H1 (cell line): ENCODE measurements at regions not wholly inside any gene's neighbourhood (a gene's known extent, or its start where the extent isn't known, plus 50 kb on each side); places are given as distances from the start of the nearest gene placed in this dataset.

Experiments used
- CTCF ChIA-PET: fragments of 300-600 bp; sonication (Branson Sonifier 250); formaldehyde crosslinking; loops from one replicate; lab custom pipeline; 2021; ENCODE audit not compliant: partially characterized antibody; lab: Charles Lee
- POLR2A ChIA-PET: fragments of 300-600 bp; sonication (Branson Sonifier 250); formaldehyde crosslinking; loops from one replicate; lab custom pipeline; 2021; ENCODE audit warnings: inconsistent platforms; ENCODE audit not compliant: partially characterized antibody; lab: Charles Lee
- DNase-seq, 2 experiments: peaks; one replicate each; pipeline versions ENCODE4 v3.0.0 to v3.0.0-alpha.2; 2010 to 2022; ENCODE audit warnings: low spot score in 2 of 2, low read depth in 1 of 2, mixed read lengths in 1 of 2
- FAIRE-seq: peaks from 2 replicates; lab custom pipeline; 2011; peaks lifted over from hg19 to GRCh38; lab: Jason Lieb, UNC
- H2AFZ ChIP-seq: 2 replicates; pipeline ENCODE4 v1.8.1; 2012; ENCODE audit warnings: low read length, inconsistent platforms
- H2AK5ac ChIP-seq: 2 replicates; pipeline ENCODE4 v1.6.1; 2013; ENCODE audit warnings: low read depth, low read length
- H2BK120ac ChIP-seq: replicated peaks from 2 replicates; pipeline ENCODE3; 2013; ENCODE audit warnings: low read depth, low read length, inconsistent platforms
- H2BK12ac ChIP-seq: 2 replicates; pipeline ENCODE4 v1.6.1; 2013; ENCODE audit warnings: low read depth, low read length
- H2BK15ac ChIP-seq: 2 replicates; pipeline ENCODE4 v1.6.1; 2013; ENCODE audit warnings: low read length
- H2BK20ac ChIP-seq: 2 replicates; pipeline ENCODE4 v1.6.1; 2013; ENCODE audit warnings: low read length
- H2BK5ac ChIP-seq: 2 replicates; pipeline ENCODE4 v1.6.1; 2013; ENCODE audit warnings: low read depth, low read length
- H3K14ac ChIP-seq: 2 replicates; pipeline ENCODE4 v1.6.1; 2013; ENCODE audit warnings: inconsistent platforms; ENCODE audit not compliant: insufficient read length
- H3K18ac ChIP-seq: 2 replicates; pipeline ENCODE4 v1.6.1; 2013; ENCODE audit warnings: low read length; ENCODE audit errors: extremely low read depth
- H3K23ac ChIP-seq: 2 replicates; pipeline ENCODE4 v1.6.1; 2013; ENCODE audit warnings: inconsistent platforms; ENCODE audit not compliant: insufficient read length
- H3K23me2 ChIP-seq: 2 replicates; pipeline ENCODE4 v1.6.1; 2013; ENCODE audit warnings: low read depth, low read length
- H3K27ac ChIP-seq: 2 replicates; pipeline ENCODE4 v1.6.1; 2011; ENCODE audit warnings: low read depth, low read length, inconsistent platforms
- H3K27me3 ChIP-seq, 4 experiments: replicated peaks in 1 of 4; 1 replicate in 1 of 4; 2 replicates in 3 of 4; pipeline versions ENCODE4 v1.6.1 to v1.8.1; 2011 to 2013; ENCODE audit warnings: low read length in 3 of 4, mild to moderate bottlenecking in 3 of 4, inconsistent platforms in 2 of 4, mixed read lengths in 2 of 4, moderate library complexity in 1 of 4; ENCODE audit not compliant: control insufficient read depth in 3 of 4, insufficient read depth in 3 of 4; ENCODE audit errors: extremely low read depth in 1 of 4
- H3K36me3 ChIP-seq, 4 experiments: 2 replicates each; pipeline versions ENCODE4 v1.6.1 to v1.8.1; 2011 to 2013; ENCODE audit warnings: mild to moderate bottlenecking in 4 of 4, low read length in 3 of 4, moderate library complexity in 2 of 4, control low read depth in 1 of 4, inconsistent platforms in 1 of 4; ENCODE audit not compliant: insufficient read depth in 4 of 4, control insufficient read depth in 2 of 4
- H3K4ac ChIP-seq: replicated peaks from 2 replicates; pipeline ENCODE3; 2013; ENCODE audit warnings: low read length, low read depth, mixed read lengths, inconsistent platforms; ENCODE audit not compliant: insufficient read length
- H3K4me1 ChIP-seq, 4 experiments: replicated peaks in 1 of 4; 1 replicate in 1 of 4; 2 replicates in 3 of 4; pipeline versions ENCODE4 v1.6.1 to v1.8.1; 2011 to 2013; ENCODE audit warnings: low read length in 3 of 4, inconsistent platforms in 2 of 4, mixed read lengths in 1 of 4; ENCODE audit not compliant: insufficient read depth in 4 of 4, control insufficient read depth in 3 of 4
- H3K4me2 ChIP-seq, 2 experiments: 2 replicates each; pipeline versions ENCODE4 v1.6.1 to v1.8.1; 2011 to 2013; ENCODE audit warnings: low read depth in 2 of 2, low read length in 2 of 2, control low read depth in 1 of 2, inconsistent platforms in 1 of 2, mild to moderate bottlenecking in 1 of 2; ENCODE audit not compliant: insufficient read depth in 1 of 2
- H3K4me3 ChIP-seq, 4 experiments: fragments of 200-600, 300-600 bp in 1 of 4; sonication (generic), shearing (Covaris generic), sonication (Bioruptor Twin) in 1 of 4; 2 replicates each; pipeline versions ENCODE4 v1.5.1 to v1.8.1; 2011 to 2016; ENCODE audit warnings: low read length in 4 of 4, low read depth in 3 of 4, control low read depth in 2 of 4, inconsistent platforms in 2 of 4, mild to moderate bottlenecking in 2 of 4, mixed read lengths in 1 of 4, moderate library complexity in 1 of 4; ENCODE audit not compliant: insufficient read depth in 2 of 4; ENCODE audit errors: extremely low read depth in 1 of 4
- H3K56ac ChIP-seq: replicated peaks from 2 replicates; pipeline ENCODE3; 2013; ENCODE audit warnings: low read depth, mild to moderate bottlenecking, mixed read lengths, low read length, inconsistent platforms; ENCODE audit not compliant: insufficient read length
- H3K79me1 ChIP-seq: 2 replicates; pipeline ENCODE4 v1.6.1; 2013; ENCODE audit warnings: low read depth, low read length, control low read depth
- H3K79me2 ChIP-seq, 2 experiments: 2 replicates each; pipeline versions ENCODE4 v1.6.1 to v1.8.1; 2012 to 2013; ENCODE audit warnings: low read length in 2 of 2, mild to moderate bottlenecking in 2 of 2, inconsistent platforms in 1 of 2; ENCODE audit not compliant: insufficient read depth in 2 of 2, control insufficient read depth in 1 of 2
- H3K9ac ChIP-seq, 4 experiments: replicated peaks in 1 of 4; 1 replicate in 1 of 4; 2 replicates in 3 of 4; pipeline versions ENCODE4 v1.6.1 to v1.8.1; 2011 to 2013; ENCODE audit warnings: low read depth in 3 of 4, low read length in 3 of 4, control low read depth in 2 of 4, mild to moderate bottlenecking in 2 of 4, moderate library complexity in 2 of 4, inconsistent platforms in 1 of 4; ENCODE audit errors: extremely low read depth in 1 of 4
- H3K9me3 ChIP-seq, 2 experiments: 2 replicates each; pipeline versions ENCODE4 v1.6.1 to v1.8.1; 2012 to 2013; ENCODE audit warnings: mild to moderate bottlenecking in 2 of 2, moderate library complexity in 2 of 2, control low read depth in 1 of 2, inconsistent platforms in 1 of 2, low read depth in 1 of 2, low read length in 1 of 2, mixed read lengths in 1 of 2; ENCODE audit not compliant: insufficient read depth in 2 of 2
- H4K20me1 ChIP-seq, 2 experiments: replicated peaks in 1 of 2; 2 replicates each; pipeline versions ENCODE3 to v1.8.1; 2011 to 2013; ENCODE audit warnings: inconsistent platforms in 2 of 2, low read length in 2 of 2, mild to moderate bottlenecking in 1 of 2; ENCODE audit not compliant: insufficient read depth in 2 of 2, control insufficient read depth in 1 of 2
- H4K5ac ChIP-seq: 2 replicates; pipeline ENCODE4 v1.6.1; 2013; ENCODE audit warnings: low read length, low read depth, mixed read lengths, inconsistent platforms; ENCODE audit not compliant: insufficient read length
- H4K8ac ChIP-seq: 2 replicates; pipeline ENCODE4 v1.8.0; 2013; ENCODE audit warnings: mild to moderate bottlenecking, moderate library complexity, low read length, inconsistent platforms; ENCODE audit not compliant: insufficient read depth; ENCODE audit errors: extremely low read depth
- H4K91ac ChIP-seq: replicated peaks from 2 replicates; pipeline ENCODE3; 2013; ENCODE audit warnings: low read length, mixed read lengths, inconsistent platforms; ENCODE audit not compliant: insufficient read length
- CBX8 ChIP-seq: fragments of 300-800, 300-1000 bp; sonication (generic); IDR thresholded peaks from 2 replicates; pipeline ENCODE4 v1.7.1; 2016; ENCODE audit warnings: low read depth, low read length, borderline replicate concordance
- RFX5 ChIP-seq: IDR thresholded peaks from 2 replicates; pipeline ENCODE4 v1.6.1; 2011; ENCODE audit warnings: low read depth, low read length, improper control_type of control experiment, borderline replicate concordance
- SP4 ChIP-seq: IDR thresholded peaks from 2 replicates; pipeline ENCODE4 v1.6.1; 2012; ENCODE audit warnings: low read length, inconsistent platforms
- TAF7 ChIP-seq: optimal IDR thresholded peaks from 2 replicates; pipeline ENCODE3; 2011; ENCODE audit warnings: low read depth, mild to moderate bottlenecking, inconsistent platforms, low read length, moderate library complexity, borderline replicate concordance
- TBP ChIP-seq: IDR thresholded peaks from 2 replicates; pipeline ENCODE4 v1.6.1; 2011; ENCODE audit warnings: low read depth, low read length, improper control_type of control experiment
- WGBS, 2 experiments: shearing (Covaris generic) in 1 of 2; methylation state at CpG; one replicate each; pipeline versions ENCODE4 v1.1.6 to v1.1.7; 2013 to 2015; ENCODE audit warnings: low lambda C conversion rate in 2 of 2, mixed read lengths in 2 of 2, inconsistent platforms in 1 of 2, low coverage in 1 of 2, missing lambda C conversion rate in 1 of 2; ENCODE audit not compliant: insufficient replicate concordance in 2 of 2, insufficient coverage in 1 of 2, insufficient read length in 1 of 2; ENCODE audit errors: extremely low coverage in 1 of 2, missing lambda C conversion rate in 1 of 2; 5-methylcytosine and 5-hydroxymethylcytosine counted together

DNA sequence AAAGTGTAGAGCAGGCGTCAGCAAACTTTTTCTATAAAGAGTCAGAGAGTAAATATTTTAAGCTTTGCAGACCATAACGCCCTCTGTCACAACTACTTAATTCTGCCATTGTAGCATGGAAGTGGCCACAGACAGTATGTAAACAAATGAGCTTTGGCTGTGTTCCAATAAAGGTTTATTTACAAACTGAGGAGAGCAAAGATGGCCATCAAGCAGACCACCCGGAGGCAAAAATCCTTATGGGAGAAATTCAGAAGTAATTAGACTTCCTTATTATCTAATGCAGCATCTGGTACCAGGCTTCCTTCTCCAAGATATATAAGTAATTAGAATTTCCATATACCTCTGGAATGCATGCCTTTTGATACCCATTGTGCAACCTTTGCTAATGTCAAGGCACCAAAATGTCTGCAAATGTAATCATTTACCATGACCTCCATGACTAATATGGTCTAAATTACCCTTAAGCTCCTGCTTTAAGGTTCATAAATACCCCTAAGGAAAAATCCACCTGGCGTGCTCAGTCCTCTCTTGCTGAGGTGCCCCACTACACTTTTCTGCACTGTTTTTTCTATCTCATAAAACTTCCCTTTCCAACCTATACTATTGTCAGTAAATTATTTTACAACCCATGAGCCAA lies 377.8 kb downstream of the MATN1 start:
- Histone ChIP-seq H4K20me1 (no peaks in the 10 kb centered on the region), H3K79me2 (no peaks in the 10 kb centered on the region)
- TF ChIP-seq CBX8 (no peak), TBP (no peak), TAF7 (no peak), SP4 (no peak), RFX5 (no peak)
- TF ChIP-seq, all 59 proteins: peak for 0
- FAIRE-seq (no peak), DNase-seq (no peak)
- Histone ChIP-seq H3K4me2 (no peak overlapping the region), H3K9ac (no peak overlapping the region), H2BK12ac (no peak overlapping the region), H3K14ac (no peak overlapping the region), H2BK20ac (no peak overlapping the region), H4K5ac (no peak overlapping the region), H2AFZ (no peak overlapping the region), H2AK5ac (no peak overlapping the region), H3K9me3 (peaks cover 0 to 2% of the 10 kb centered on the region in 2 experiments; a peak in 1 of 4 replicates), H3K4me3 (no peak overlapping the region), H3K4ac (no peak overlapping the region), H3K56ac (no peak overlapping the region), H3K18ac (no peak overlapping the region), H4K91ac (no peak overlapping the region), H3K23me2 (no peaks in the 10 kb centered on the region), H3K79me1 (no peaks in the 10 kb centered on the region), H2BK15ac (no peak overlapping the region), H2BK5ac (no peak overlapping the region), H3K4me1 (peaks cover 0 to 4% (median 0%) of the 10 kb centered on the region in 4 experiments; a peak in 3 of 7 replicates), H3K27me3 (no peaks in the 10 kb centered on the region), H4K8ac (no peak overlapping the region), H3K36me3 (no peaks in the 10 kb centered on the region), H3K23ac (no peak overlapping the region), H3K27ac (no peak overlapping the region), H2BK120ac (no peak overlapping the region)
- 90% methylated on average over 4 of the region's 4 CpGs; no CpG with 5 or more reads in 1 of the 2 experiments for WGBS, 2 experiments
- ChIA-PET CTCF (interaction anchor here (1.2 to 3.3 kb wide), 4 partner anchors 9 to 374 kb away, joined by 3 to 16 read pairs (median 4); no protein-coding TSS in a partner anchor), POLR2A (interaction anchor here (0.7 kb wide), 1 partner anchor 563 kb away, joined by 3 read pairs; the partner anchor contains the start of gene SDC3)
